ENCODE measurements at regions not wholly inside any gene's neighbourhood (a gene's known extent, or its start where the extent isn't known, plus 50 kb on each side); places are given as distances from the start of the nearest gene placed in this dataset.

DNA sequence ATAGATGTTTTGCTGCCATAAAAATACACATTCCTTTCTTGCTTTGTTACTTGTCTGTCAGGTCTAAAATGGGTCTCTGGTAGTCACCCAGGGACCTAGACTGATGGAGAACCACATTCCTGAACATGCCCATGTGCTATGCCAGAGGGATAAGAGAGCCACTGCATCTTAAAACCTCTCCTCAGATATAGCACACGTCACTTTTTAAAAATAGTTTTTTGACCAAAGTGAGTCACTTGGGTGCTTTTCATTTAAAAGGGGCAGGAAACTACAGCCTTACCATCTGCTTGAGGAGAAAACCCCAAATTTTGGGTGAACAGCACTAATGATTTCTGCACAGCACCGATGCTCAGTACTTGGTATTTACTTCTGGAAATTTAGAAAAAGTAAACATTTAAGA is 197.8 kb downstream of the OGFRL1 start:
- no peak for TF ChIP-seq POLR2AphosphoS5 (IDR thresholded peaks at IDR 0.05; ENCODE audit: insufficient read depth in 1 of 2, low read depth in 1 of 2)
- TF ChIP-seq, protein P1, sequence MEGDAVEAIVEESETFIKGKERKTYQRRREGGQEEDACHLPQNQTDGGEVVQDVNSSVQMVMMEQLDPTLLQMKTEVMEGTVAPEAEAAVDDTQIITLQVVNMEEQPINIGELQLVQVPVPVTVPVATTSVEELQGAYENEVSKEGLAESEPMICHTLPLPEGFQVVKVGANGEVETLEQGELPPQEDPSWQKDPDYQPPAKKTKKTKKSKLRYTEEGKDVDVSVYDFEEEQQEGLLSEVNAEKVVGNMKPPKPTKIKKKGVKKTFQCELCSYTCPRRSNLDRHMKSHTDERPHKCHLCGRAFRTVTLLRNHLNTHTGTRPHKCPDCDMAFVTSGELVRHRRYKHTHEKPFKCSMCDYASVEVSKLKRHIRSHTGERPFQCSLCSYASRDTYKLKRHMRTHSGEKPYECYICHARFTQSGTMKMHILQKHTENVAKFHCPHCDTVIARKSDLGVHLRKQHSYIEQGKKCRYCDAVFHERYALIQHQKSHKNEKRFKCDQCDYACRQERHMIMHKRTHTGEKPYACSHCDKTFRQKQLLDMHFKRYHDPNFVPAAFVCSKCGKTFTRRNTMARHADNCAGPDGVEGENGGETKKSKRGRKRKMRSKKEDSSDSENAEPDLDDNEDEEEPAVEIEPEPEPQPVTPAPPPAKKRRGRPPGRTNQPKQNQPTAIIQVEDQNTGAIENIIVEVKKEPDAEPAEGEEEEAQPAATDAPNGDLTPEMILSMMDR (IDR thresholded peaks at IDR 0.05) = no peak
- TF ChIP-seq POLR2A (IDR thresholded peaks at IDR 0.05) = no peak
